ENCODE measurements at regions not wholly inside any gene's neighbourhood (a gene's known extent, or its start where the extent isn't known, plus 50 kb on each side); places are given as distances from the start of the nearest gene placed in this dataset.

DNA sequence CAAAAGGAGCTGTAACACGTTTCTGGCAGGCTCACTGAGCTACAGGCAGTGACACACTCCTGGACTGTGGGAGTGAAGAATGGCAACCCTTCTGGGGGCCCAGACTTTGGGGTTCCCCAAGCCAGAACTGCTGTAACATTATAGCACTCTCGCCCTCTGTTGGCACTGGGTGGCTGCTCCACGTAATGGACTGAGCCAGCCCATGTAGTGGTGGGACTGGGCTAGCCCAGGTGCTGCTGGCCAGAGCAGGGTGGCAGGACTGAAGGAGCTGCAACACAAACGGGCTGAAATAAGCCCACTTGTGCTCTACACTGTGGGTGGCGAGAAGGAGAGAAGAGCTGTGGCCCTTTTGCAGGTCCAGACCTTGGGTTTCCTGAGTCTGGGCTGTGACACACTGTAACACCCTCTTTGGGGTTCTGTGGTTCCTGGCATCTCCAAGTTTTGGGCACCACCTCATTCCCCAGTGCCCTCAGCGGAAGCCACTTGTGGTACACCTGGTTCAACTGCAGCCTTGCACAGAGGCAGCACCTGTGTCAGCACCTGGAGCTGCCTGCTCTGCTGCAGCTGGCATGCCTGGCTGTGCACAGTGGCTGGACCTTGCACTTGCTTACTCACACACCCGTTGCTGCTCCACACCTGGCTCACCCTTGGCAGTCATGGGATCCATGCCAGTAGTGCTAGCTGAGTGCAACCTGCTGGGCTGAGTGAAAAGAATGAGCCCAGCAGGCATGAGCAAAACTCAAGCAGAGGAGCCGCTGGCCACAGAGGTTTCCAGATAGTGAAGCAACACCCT is 95.0 kb upstream of the PRR16 start:
- TF ChIP-seq, protein P1, sequence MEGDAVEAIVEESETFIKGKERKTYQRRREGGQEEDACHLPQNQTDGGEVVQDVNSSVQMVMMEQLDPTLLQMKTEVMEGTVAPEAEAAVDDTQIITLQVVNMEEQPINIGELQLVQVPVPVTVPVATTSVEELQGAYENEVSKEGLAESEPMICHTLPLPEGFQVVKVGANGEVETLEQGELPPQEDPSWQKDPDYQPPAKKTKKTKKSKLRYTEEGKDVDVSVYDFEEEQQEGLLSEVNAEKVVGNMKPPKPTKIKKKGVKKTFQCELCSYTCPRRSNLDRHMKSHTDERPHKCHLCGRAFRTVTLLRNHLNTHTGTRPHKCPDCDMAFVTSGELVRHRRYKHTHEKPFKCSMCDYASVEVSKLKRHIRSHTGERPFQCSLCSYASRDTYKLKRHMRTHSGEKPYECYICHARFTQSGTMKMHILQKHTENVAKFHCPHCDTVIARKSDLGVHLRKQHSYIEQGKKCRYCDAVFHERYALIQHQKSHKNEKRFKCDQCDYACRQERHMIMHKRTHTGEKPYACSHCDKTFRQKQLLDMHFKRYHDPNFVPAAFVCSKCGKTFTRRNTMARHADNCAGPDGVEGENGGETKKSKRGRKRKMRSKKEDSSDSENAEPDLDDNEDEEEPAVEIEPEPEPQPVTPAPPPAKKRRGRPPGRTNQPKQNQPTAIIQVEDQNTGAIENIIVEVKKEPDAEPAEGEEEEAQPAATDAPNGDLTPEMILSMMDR (IDR thresholded peaks at IDR 0.05) = no peak
- TF ChIP-seq POLR2A (IDR thresholded peaks at IDR 0.05) = no peak
